Suprapubic skin (tissue), 4 donors: ENCODE measurements at regions not wholly inside any gene's neighbourhood (a gene's known extent, or its start where the extent isn't known, plus 50 kb on each side); places are given as distances from the start of the nearest gene placed in this dataset.

ENCODE experiments used
- POLR2A ChIP-seq, 2 donors: fragments of 450-650 bp; IDR thresholded peaks; one replicate each; pipeline ENCODE4 v1.6.1; 2017; ENCODE audit warnings: antibody characterized with exemption in 2 of 2, mild to moderate bottlenecking in 2 of 2, moderate library complexity in 2 of 2
- POLR2AphosphoS5 ChIP-seq, 3 donors: sonication (generic); formaldehyde crosslinking; IDR thresholded peaks; one replicate each; pipeline ENCODE4 v1.6.1; 2017; ENCODE audit warnings: antibody characterized with exemption in 3 of 3
- TF ChIP-seq, protein P1 (sequence below), 2 donors: fragments of 200-600 bp in 1 of 2; fragments of 450-650 bp in 1 of 2; sonication (generic) in 1 of 2; IDR thresholded peaks; one replicate each; pipeline ENCODE4 v1.5.1; 2016 to 2019; ENCODE audit warnings: antibody characterized with exemption in 2 of 2, mild to moderate bottlenecking in 1 of 2, moderate library complexity in 1 of 2

GRCh38 chr6:80974579-80974978 is 777.9 kb downstream of the TENT5A start:
- TF ChIP-seq, protein P1, sequence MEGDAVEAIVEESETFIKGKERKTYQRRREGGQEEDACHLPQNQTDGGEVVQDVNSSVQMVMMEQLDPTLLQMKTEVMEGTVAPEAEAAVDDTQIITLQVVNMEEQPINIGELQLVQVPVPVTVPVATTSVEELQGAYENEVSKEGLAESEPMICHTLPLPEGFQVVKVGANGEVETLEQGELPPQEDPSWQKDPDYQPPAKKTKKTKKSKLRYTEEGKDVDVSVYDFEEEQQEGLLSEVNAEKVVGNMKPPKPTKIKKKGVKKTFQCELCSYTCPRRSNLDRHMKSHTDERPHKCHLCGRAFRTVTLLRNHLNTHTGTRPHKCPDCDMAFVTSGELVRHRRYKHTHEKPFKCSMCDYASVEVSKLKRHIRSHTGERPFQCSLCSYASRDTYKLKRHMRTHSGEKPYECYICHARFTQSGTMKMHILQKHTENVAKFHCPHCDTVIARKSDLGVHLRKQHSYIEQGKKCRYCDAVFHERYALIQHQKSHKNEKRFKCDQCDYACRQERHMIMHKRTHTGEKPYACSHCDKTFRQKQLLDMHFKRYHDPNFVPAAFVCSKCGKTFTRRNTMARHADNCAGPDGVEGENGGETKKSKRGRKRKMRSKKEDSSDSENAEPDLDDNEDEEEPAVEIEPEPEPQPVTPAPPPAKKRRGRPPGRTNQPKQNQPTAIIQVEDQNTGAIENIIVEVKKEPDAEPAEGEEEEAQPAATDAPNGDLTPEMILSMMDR (IDR thresholded peaks at IDR 0.05) = no peak
- TF ChIP-seq POLR2AphosphoS5 (IDR thresholded peaks at IDR 0.05) (no peak), POLR2A (IDR thresholded peaks at IDR 0.05) (no peak)
